B cell (primary cell): ENCODE measurements at regions not wholly inside any gene's neighbourhood (a gene's known extent, or its start where the extent isn't known, plus 50 kb on each side); places are given as distances from the start of the nearest gene placed in this dataset.
"Not testable (repeated sequence)": the region's sequence is repeated elsewhere in the genome, so short reads cannot be mapped to it uniquely, and the experiment has no call there.

Experiments used
- ATAC-seq: fragments of 200-7000 bp; cut with Tn5 transposase; one replicate; pipeline ENCODE4 v1.10.0; 2021; ENCODE audit warnings: low read depth, mild to moderate bottlenecking, moderate number of reproducible peaks, moderate library complexity
- CTCF ChIA-PET: fragments of 350-600 bp; sonication (Branson Sonifier 250); formaldehyde crosslinking; loops from one replicate; lab custom pipeline; 2021; ENCODE audit warnings: antibody characterized with exemption, inconsistent platforms; lab: Charles Lee
- POLR2A ChIA-PET: fragments of 350-600 bp; sonication (Branson Sonifier 250); formaldehyde crosslinking; loops from one replicate; lab custom pipeline; 2021; ENCODE audit warnings: antibody characterized with exemption; lab: Charles Lee
- DNase-seq: peaks from one replicate; pipeline ENCODE4 v3.0.0; 2013
- H2AFZ ChIP-seq: 2 replicates; pipeline ENCODE4 v1.6.1; 2012; ENCODE audit warnings: mild to moderate bottlenecking, low read depth, low read length; ENCODE audit not compliant: insufficient read depth, poor library complexity, severe bottlenecking
- H3K27ac ChIP-seq, 2 donors: 1 replicate in 1 of 2; 2 replicates in 1 of 2; pipeline ENCODE4 v1.5.1; 2012 to 2013; ENCODE audit warnings: low read length in 2 of 2, mild to moderate bottlenecking in 2 of 2, moderate library complexity in 1 of 2
- H3K27me3 ChIP-seq, 4 experiments: fragments of 200-600 bp in 1 of 4; sonication (generic) in 1 of 4; replicated peaks in 1 of 4; 1 replicate in 2 of 4; 2 replicates in 2 of 4; pipeline versions ENCODE4 v1.6.1 to v1.7.0; 2013 to 2016; ENCODE audit warnings: low read length in 3 of 4, mild to moderate bottlenecking in 2 of 4, mixed read lengths in 1 of 4, moderate library complexity in 1 of 4; ENCODE audit not compliant: insufficient read depth in 4 of 4, control insufficient read depth in 3 of 4; ENCODE audit errors: control extremely low read depth in 1 of 4
- H3K36me3 ChIP-seq, 2 experiments: replicated peaks in 1 of 2; 1 replicate in 1 of 2; 2 replicates in 1 of 2; pipeline versions ENCODE4 v1.6.1 to v1.7.1; 2013; ENCODE audit warnings: low read length in 1 of 2; ENCODE audit not compliant: insufficient read depth in 2 of 2, control insufficient read depth in 1 of 2; ENCODE audit errors: control extremely low read depth in 1 of 2, extremely low read depth in 1 of 2
- H3K4me1 ChIP-seq, 2 donors: fragments of 200-600 bp in 1 of 2; sonication (generic) in 1 of 2; 1 replicate in 1 of 2; 2 replicates in 1 of 2; pipeline versions ENCODE4 v1.5.1 to v1.6.1; 2013 to 2017; ENCODE audit warnings: low read length in 2 of 2; ENCODE audit not compliant: control insufficient read depth in 2 of 2, insufficient read depth in 2 of 2
- H3K4me2 ChIP-seq: replicated peaks from 2 replicates; pipeline ENCODE3; 2012; ENCODE audit warnings: mild to moderate bottlenecking, low read depth, low read length; ENCODE audit not compliant: poor library complexity, severe bottlenecking
- H3K4me3 ChIP-seq, 5 experiments: fragments of 200-600 bp in 1 of 5; sonication (generic) in 1 of 5; 1 replicate in 3 of 5; 2 replicates in 2 of 5; pipeline versions ENCODE4 v1.5.1 to v1.7.0; 2011 to 2016; ENCODE audit warnings: low read length in 4 of 5, mild to moderate bottlenecking in 4 of 5, low read depth in 2 of 5, control low read depth in 1 of 5, moderate library complexity in 1 of 5; ENCODE audit not compliant: insufficient read depth in 1 of 5; ENCODE audit errors: control extremely low read depth in 1 of 5, extremely low read depth in 1 of 5
- H3K79me2 ChIP-seq: fragments of 200-600 bp; sonication (generic); one replicate; pipeline ENCODE4 v1.6.0; 2016; ENCODE audit warnings: low read length; ENCODE audit not compliant: control insufficient read depth, insufficient read depth
- H3K9ac ChIP-seq: fragments of 200-600 bp; sonication (generic); 2 replicates; pipeline ENCODE4 v1.6.1; 2017; ENCODE audit warnings: mild to moderate bottlenecking, low read length, moderate library complexity
- H3K9me3 ChIP-seq, 3 donors: one replicate each; pipeline versions ENCODE4 v1.6.1 to v1.7.1; 2013; ENCODE audit warnings: low read length in 2 of 3; ENCODE audit not compliant: control insufficient read depth in 2 of 3, insufficient read depth in 1 of 3; ENCODE audit errors: control extremely low read depth in 1 of 3
- H4K20me1 ChIP-seq: 2 replicates; pipeline ENCODE4 v1.6.0; 2012; ENCODE audit warnings: mild to moderate bottlenecking, low read length; ENCODE audit not compliant: insufficient read depth, control insufficient read depth, poor library complexity, severe bottlenecking
- H3K27ac Mint-ChIP-seq: one replicate; pipeline ENCODE4 v1.8.0; 2021; ENCODE audit warnings: mixed read lengths
- H3K27me3 Mint-ChIP-seq: one replicate; pipeline ENCODE4 v1.8.0; 2021; ENCODE audit warnings: mixed read lengths
- H3K4me1 Mint-ChIP-seq: one replicate; pipeline ENCODE4 v1.8.0; 2021; ENCODE audit warnings: mixed read lengths
- H3K4me3 Mint-ChIP-seq: one replicate; pipeline ENCODE4 v1.8.0; 2021; ENCODE audit warnings: mixed read lengths
- H3K9me3 Mint-ChIP-seq: one replicate; pipeline ENCODE4 v1.8.0; 2022; ENCODE audit warnings: mixed read lengths; ENCODE audit not compliant: insufficient read depth
- EZH2 ChIP-seq: IDR thresholded peaks from 2 replicates; pipeline ENCODE4 v1.6.1; 2012; ENCODE audit warnings: borderline replicate concordance, low read depth, mild to moderate bottlenecking, moderate library complexity, low read length; ENCODE audit not compliant: insufficient read depth, poor library complexity, severe bottlenecking
- WGBS: methylation state at CpG from one replicate; pipeline ENCODE4 v1.1.5; 2013; ENCODE audit warnings: missing lambda C conversion rate; ENCODE audit not compliant: insufficient coverage; 5-methylcytosine and 5-hydroxymethylcytosine counted together
- intact Hi-C: fragments of 100-400 bp; cut with micrococcal nuclease; formaldehyde crosslinking; loops from one replicate; pipeline ENCODE4 v1.10.0; 2022
- TF ChIP-seq, protein P1 (sequence below): fragments of 200-600 bp; IDR thresholded peaks from one replicate; pipeline ENCODE4 v1.8.0; 2022; ENCODE audit warnings: antibody characterized with exemption, mild to moderate bottlenecking

DNA sequence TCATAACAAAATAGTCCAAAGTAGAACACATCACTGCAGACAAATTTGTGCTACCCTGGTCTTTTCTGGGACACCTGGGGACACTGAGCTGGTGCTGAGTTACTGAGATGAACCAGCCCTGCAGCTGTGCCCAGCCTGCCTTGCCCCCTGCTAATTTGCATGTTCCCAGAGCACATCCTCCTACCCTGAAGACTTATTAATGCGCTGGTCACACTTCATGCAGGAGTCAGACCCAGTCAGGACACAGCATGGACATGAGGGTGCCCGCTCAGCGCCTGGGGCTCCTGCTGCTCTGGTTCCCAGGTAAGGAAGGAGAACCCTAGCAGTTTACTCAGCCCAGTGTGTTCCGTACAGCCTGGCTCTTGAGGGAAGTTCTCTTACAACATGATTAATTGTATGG is 1518.3 kb downstream of the RPIA start:
- no peaks in the 10 kb centered on the region for H4K20me1 ChIP-seq
- TF ChIP-seq, protein P1, sequence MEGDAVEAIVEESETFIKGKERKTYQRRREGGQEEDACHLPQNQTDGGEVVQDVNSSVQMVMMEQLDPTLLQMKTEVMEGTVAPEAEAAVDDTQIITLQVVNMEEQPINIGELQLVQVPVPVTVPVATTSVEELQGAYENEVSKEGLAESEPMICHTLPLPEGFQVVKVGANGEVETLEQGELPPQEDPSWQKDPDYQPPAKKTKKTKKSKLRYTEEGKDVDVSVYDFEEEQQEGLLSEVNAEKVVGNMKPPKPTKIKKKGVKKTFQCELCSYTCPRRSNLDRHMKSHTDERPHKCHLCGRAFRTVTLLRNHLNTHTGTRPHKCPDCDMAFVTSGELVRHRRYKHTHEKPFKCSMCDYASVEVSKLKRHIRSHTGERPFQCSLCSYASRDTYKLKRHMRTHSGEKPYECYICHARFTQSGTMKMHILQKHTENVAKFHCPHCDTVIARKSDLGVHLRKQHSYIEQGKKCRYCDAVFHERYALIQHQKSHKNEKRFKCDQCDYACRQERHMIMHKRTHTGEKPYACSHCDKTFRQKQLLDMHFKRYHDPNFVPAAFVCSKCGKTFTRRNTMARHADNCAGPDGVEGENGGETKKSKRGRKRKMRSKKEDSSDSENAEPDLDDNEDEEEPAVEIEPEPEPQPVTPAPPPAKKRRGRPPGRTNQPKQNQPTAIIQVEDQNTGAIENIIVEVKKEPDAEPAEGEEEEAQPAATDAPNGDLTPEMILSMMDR, result no peak
- TF ChIP-seq EZH2, result no peak
- Mint-ChIP-seq H3K9me3 (no peaks in the 10 kb centered on the region), H3K27me3 (peaks cover 4% of the 10 kb centered on the region), H3K4me1 (peaks cover 39% of the 10 kb centered on the region), H3K4me3 (peak overlapping the region; percentile 55), H3K27ac (peak overlapping the region; percentile 27)
- H3K36me3 ChIP-seq, result no peaks in the 10 kb centered on the region
- ATAC-seq (peak; percentile 49), DNase-seq (peak; percentile 18)
- no peaks in the 10 kb centered on the region for H3K79me2 ChIP-seq
- ChIA-PET CTCF (no interaction called here), POLR2A (no interaction called here)
- H3K4me3 ChIP-seq, result no peak overlapping the region
- H3K9me3 ChIP-seq, result no peaks in the 10 kb centered on the region
- WGBS, result 56% methylated on average over 3 of the region's 4 CpGs
- no peak overlapping the region for H3K9ac ChIP-seq
- H2AFZ ChIP-seq, result no peak overlapping the region
- peak overlapping the region; percentile 22 for H3K4me2 ChIP-seq
- H3K27me3 ChIP-seq, result peaks cover 0 to under 1% (median 0%) of the 10 kb centered on the region in 4 experiments
- peaks cover 7 to 26% of the 10 kb centered on the region in 2 donors for H3K4me1 ChIP-seq
- no peak overlapping the region for H3K27ac ChIP-seq
- intact Hi-C loops, result loop anchor here (2.0 kb wide), 1 partner anchor 1377 kb away; no protein-coding TSS in a partner anchor

DNA sequence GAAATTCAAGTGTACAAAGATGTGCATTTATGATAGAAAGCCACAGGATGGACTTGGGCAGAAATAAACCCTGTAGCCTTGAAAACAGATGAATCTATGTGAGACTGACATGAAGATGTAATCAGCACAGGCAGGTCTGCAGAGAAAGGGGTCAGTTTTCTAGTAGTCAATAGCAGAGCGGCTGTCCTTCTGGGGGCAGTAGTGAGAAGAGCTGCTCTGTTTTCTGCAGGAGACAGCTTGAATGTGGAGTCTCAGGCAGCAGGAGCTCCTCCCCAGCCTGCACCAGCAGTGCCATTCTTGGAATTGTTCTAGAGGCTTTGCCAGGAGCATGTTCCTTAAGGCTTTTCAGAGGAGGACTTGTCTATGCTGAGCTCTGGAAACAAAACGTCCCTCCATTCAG is 1524.4 kb downstream of the RPIA start:
- H3K4me3 Mint-ChIP-seq, DNase-seq, ATAC-seq, H3K9me3 ChIP-seq, H3K9ac ChIP-seq, H3K27me3 ChIP-seq, H3K4me2 ChIP-seq, H3K27ac Mint-ChIP-seq, CTCF ChIA-PET, H3K27ac ChIP-seq, H3K9me3 Mint-ChIP-seq, H3K79me2 ChIP-seq, H4K20me1 ChIP-seq, H3K36me3 ChIP-seq, POLR2A ChIA-PET, H3K27me3 Mint-ChIP-seq, H3K4me3 ChIP-seq, intact Hi-C loops, H2AFZ ChIP-seq: not testable (repeated sequence)
- peaks cover 0 to 17% of the 10 kb centered on the region in 2 donors for H3K4me1 ChIP-seq
- peaks cover 44% of the 10 kb centered on the region for H3K4me1 Mint-ChIP-seq
- no CpG with 5 or more reads among the region's 2 CpGs for WGBS

DNA sequence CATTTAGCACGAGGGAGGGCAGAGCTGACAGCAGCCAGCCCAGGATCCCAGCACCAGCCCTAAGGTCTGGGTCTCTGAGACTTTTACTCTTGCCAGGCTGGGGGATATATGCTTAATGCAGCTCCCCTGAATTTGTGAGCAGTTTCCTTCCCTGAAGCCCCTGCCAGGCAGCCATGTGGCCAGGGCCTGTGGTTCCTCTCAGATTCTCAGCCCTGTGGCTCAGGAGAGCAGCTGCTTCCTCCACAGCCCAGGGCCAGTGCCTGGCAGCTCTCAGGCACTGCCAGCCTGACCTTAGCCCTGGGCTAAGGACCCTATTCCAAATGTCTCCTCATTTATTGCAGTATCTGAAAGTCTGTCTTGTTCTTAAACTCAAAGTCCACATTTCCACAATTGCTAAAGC is 1525.3 kb downstream of the RPIA start:
- H4K20me1 ChIP-seq, H3K9me3 ChIP-seq, H3K27ac Mint-ChIP-seq, H3K27ac ChIP-seq, H3K4me3 ChIP-seq, POLR2A ChIA-PET, H3K4me3 Mint-ChIP-seq, CTCF ChIA-PET, DNase-seq, intact Hi-C loops, H2AFZ ChIP-seq, H3K9me3 Mint-ChIP-seq, H3K27me3 Mint-ChIP-seq, H3K36me3 ChIP-seq, H3K9ac ChIP-seq, H3K4me2 ChIP-seq, H3K79me2 ChIP-seq, H3K27me3 ChIP-seq: not testable (repeated sequence)
- peak; percentile 31 for ATAC-seq
- 0% methylated on average over 1 of the region's 1 CpG for WGBS
- H3K4me1 ChIP-seq, result peaks cover 0 to 23% of the 10 kb centered on the region in 2 donors
- peaks cover 46% of the 10 kb centered on the region for H3K4me1 Mint-ChIP-seq
